Common myeloid progenitor, CD34-positive (primary cell): ENCODE measurements at regions not wholly inside any gene's neighbourhood (a gene's known extent, or its start where the extent isn't known, plus 50 kb on each side); places are given as distances from the start of the nearest gene placed in this dataset.
A peak's percentile ranks its signal among the peaks of the same experiment; 100 is the strongest.
"Not testable (repeated sequence)": the region's sequence is repeated elsewhere in the genome, so short reads cannot be mapped to it uniquely, and the experiment has no call there.

ENCODE experiments used
- CTCF ChIA-PET: fragments of 350-600 bp; sonication (Branson Sonifier 250); formaldehyde crosslinking; loops from one replicate; lab custom pipeline; 2021; ENCODE audit warnings: antibody characterized with exemption; lab: Charles Lee
- POLR2A ChIA-PET: fragments of 350-600 bp; sonication (Branson Sonifier 250); formaldehyde crosslinking; loops from one replicate; lab custom pipeline; 2021; ENCODE audit warnings: antibody characterized with exemption; lab: Charles Lee
- DNase-seq, 3 donors: peaks; one replicate each; pipeline versions ENCODE4 v3.0.0 to v3.0.0-alpha.2; 2013
- H3K27ac ChIP-seq, 2 experiments: 1 replicate in 1 of 2; 2 replicates in 1 of 2; pipeline ENCODE4 v1.7.0; 2013; ENCODE audit warnings: inconsistent platforms in 2 of 2, low read length in 2 of 2, mild to moderate bottlenecking in 2 of 2, low read depth in 1 of 2, moderate library complexity in 1 of 2; ENCODE audit not compliant: severe bottlenecking in 2 of 2, insufficient read depth in 1 of 2, poor library complexity in 1 of 2
- H3K27me3 ChIP-seq, 5 experiments: replicated peaks in 2 of 5; 1 replicate in 3 of 5; 2 replicates in 2 of 5; pipeline versions ENCODE4 v1.6.1 to v1.7.0; 2013; ENCODE audit warnings: low read length in 4 of 5, mild to moderate bottlenecking in 2 of 5, moderate library complexity in 2 of 5, inconsistent platforms in 1 of 5; ENCODE audit not compliant: insufficient read depth in 5 of 5, control insufficient read depth in 4 of 5
- H3K36me3 ChIP-seq, 4 experiments: 1 replicate in 2 of 4; 2 replicates in 2 of 4; pipeline versions ENCODE4 v1.6.1 to v1.7.0; 2013; ENCODE audit warnings: low read length in 3 of 4, control low read depth in 1 of 4, mild to moderate bottlenecking in 1 of 4; ENCODE audit not compliant: control insufficient read depth in 4 of 4, insufficient read depth in 4 of 4
- H3K4me1 ChIP-seq, 4 experiments: 1 replicate in 3 of 4; 2 replicates in 1 of 4; pipeline versions ENCODE4 v1.6.1 to v1.7.1; 2013; ENCODE audit warnings: low read length in 3 of 4, mild to moderate bottlenecking in 3 of 4, control low read depth in 1 of 4, inconsistent platforms in 1 of 4, moderate library complexity in 1 of 4; ENCODE audit not compliant: control insufficient read depth in 4 of 4, insufficient read depth in 4 of 4; ENCODE audit errors: control extremely low read depth in 1 of 4
- H3K4me3 ChIP-seq, 7 experiments: 1 replicate in 4 of 7; 2 replicates in 3 of 7; pipeline versions ENCODE4 v1.5.1 to v1.7.0; 2013; ENCODE audit warnings: mild to moderate bottlenecking in 7 of 7, low read length in 6 of 7, moderate library complexity in 6 of 7, inconsistent platforms in 2 of 7, low read depth in 2 of 7, control low read depth in 1 of 7; ENCODE audit not compliant: insufficient read depth in 4 of 7, control insufficient read depth in 1 of 7; ENCODE audit errors: extremely low read depth in 1 of 7
- H3K9me3 ChIP-seq, 5 experiments: 1 replicate in 4 of 5; 2 replicates in 1 of 5; pipeline versions ENCODE4 v1.6.1 to v1.7.1; 2013; ENCODE audit warnings: low read length in 4 of 5, mild to moderate bottlenecking in 2 of 5, inconsistent platforms in 1 of 5, low read depth in 1 of 5, moderate library complexity in 1 of 5; ENCODE audit not compliant: control insufficient read depth in 4 of 5, insufficient read depth in 2 of 5; ENCODE audit errors: control extremely low read depth in 1 of 5
- WGBS: methylation state at CpG from one replicate; pipeline ENCODE4 v1.1.5; 2013; ENCODE audit not compliant: insufficient coverage; 5-methylcytosine and 5-hydroxymethylcytosine counted together

DNA sequence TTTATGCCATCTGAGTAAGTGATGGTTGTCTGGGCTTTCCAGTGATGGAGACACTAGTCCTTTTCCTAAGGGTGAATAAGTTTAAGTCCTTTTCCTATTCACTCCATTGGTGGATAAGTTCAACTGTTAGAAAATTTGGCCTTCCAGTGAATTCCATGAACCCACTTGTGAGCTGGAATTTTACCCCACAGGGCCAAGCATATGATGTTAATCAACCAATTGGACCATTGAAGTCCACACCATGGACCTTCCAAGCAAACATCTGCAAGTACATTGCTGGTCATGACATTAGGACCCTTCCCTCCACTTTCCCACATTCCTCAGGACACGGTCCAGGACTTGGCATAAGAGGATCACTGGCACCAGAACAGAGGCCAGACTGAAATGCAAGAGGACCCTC lies 381.4 kb downstream of the RPS24 start:
- no peaks in the 10 kb centered on the region for H3K9me3 ChIP-seq
- POLR2A ChIA-PET = no interaction called here
- H3K27me3 ChIP-seq = peaks cover 0 to 1% (median 0%) of the 10 kb centered on the region in 5 experiments
- CTCF ChIA-PET = no interaction called here
- H3K4me1 ChIP-seq = peaks cover 0 to 13% (median 2%) of the 10 kb centered on the region in 4 experiments
- H3K27ac ChIP-seq = no peak overlapping the region
- no peaks in the 10 kb centered on the region for H3K36me3 ChIP-seq
- 100% methylated on average over 1 of the region's 1 CpG for WGBS
- no peak for DNase-seq
- H3K4me3 ChIP-seq = no peak overlapping the region

DNA sequence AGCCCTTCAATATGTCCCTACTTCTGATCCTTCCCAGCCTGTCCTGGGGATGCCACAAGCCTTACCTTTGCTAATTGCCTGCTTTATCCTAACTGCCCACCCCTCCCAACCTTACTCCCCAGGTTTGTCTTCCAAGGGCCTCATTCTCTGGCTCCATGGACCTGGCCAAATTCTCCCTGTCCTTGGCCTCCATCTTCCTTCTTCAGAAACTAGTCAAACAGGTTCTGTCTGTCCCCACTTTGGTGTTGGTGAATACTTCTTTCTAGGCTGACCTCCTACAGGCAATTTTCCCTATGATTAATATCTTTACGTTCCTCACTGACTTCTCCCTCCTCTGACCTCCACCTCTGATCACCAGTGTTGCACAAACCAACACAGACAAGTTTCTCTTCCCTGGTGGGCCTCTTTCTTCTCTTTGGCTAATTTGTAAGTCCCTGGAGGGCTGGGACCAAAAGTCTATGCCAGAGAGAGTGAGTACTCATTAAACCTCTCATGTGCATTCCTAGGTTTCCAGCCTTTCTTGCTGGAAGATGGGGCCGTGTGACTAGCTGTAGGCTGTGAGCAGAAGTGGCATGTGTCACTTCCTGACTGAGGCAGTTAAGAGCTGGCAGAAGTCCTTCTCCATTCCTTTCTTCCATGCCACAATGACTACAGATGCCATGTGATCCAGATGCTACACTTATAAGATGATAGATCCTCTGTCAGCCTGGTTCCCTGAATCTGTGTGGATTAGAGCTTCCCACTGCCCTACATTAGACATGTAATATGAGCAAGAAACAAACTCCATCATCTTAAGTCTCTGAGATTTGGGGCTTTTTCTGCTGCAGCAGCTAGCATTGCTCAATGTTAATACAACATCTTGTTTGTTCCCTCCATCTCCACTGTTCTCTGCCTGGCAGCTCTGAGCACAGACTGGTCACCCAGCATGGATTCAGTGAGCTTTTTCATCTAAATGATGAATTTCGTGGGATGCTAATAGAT lies 382.7 kb downstream of the RPS24 start:
- POLR2A ChIA-PET = no interaction called here
- H3K27ac ChIP-seq = no peak overlapping the region
- H3K9me3 ChIP-seq = no peaks in the 10 kb centered on the region
- CTCF ChIA-PET = no interaction called here
- 77% methylated on average over 3 of the region's 3 CpGs for WGBS
- DNase-seq = peak in 2 of 3 donors; percentile 30 to 36
- H3K27me3 ChIP-seq = peaks cover 0 to 1% (median 0%) of the 10 kb centered on the region in 5 experiments
- H3K4me1 ChIP-seq = peaks cover 0 to 13% (median 2%) of the 10 kb centered on the region in 4 experiments
- H3K4me3 ChIP-seq = no peak overlapping the region
- no peaks in the 10 kb centered on the region for H3K36me3 ChIP-seq

DNA sequence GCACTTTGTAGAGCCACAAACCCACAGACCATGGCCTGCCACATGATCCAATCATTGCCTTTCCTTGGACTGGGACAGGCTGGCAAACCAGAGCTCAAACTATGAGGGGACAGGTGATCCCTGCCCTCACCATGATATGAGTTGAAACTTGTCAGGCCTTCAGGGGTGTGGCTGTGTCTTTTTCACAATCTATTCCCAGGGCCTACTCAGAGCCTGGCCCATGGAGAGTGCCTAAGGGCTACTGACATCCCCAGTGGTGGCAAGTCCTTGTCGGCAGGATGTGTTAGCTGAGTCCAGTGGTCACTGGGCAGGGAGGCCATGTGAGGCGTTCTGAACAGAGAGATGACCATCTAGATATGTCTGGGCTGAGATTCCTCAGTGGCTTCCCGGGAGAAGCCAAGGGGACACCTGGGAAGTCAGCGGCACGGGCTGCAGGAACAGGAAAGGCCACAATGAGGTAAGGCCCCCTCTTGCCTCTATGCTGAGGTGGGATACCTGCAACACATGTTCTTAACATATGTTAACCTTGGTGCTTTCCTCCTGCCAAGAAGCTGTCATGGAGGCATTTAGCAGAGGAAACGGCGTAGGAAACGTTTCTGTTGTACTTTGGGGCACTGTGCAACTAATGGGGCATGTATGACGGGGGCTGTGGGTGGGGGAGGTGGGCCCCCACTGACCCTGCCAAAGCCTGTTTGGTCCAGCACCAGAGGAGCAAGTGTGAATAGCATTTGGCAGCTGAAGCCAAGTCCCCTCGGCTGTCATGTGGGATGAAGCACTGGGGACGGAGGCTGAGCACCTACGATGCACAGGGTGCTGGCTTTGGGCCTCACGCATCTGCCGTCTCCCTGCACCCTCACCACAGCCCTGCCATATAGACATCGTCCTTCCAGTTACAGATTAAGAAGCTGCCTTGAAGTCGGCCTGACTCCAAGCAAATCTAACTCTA lies 384.0 kb downstream of the RPS24 start:
- no peaks in the 10 kb centered on the region for H3K36me3 ChIP-seq
- peaks cover 0 to 1% (median 0%) of the 10 kb centered on the region in 5 experiments for H3K27me3 ChIP-seq
- no peaks in the 10 kb centered on the region for H3K9me3 ChIP-seq
- peaks cover 0 to 8% (median under 1%) of the 10 kb centered on the region in 4 experiments for H3K4me1 ChIP-seq
- no peak overlapping the region for H3K4me3 ChIP-seq
- H3K27ac ChIP-seq = no peak overlapping the region
- WGBS = 97% methylated on average over 13 of the region's 16 CpGs
- DNase-seq = no peak
- ChIA-PET CTCF (no interaction called here), POLR2A (no interaction called here)

DNA sequence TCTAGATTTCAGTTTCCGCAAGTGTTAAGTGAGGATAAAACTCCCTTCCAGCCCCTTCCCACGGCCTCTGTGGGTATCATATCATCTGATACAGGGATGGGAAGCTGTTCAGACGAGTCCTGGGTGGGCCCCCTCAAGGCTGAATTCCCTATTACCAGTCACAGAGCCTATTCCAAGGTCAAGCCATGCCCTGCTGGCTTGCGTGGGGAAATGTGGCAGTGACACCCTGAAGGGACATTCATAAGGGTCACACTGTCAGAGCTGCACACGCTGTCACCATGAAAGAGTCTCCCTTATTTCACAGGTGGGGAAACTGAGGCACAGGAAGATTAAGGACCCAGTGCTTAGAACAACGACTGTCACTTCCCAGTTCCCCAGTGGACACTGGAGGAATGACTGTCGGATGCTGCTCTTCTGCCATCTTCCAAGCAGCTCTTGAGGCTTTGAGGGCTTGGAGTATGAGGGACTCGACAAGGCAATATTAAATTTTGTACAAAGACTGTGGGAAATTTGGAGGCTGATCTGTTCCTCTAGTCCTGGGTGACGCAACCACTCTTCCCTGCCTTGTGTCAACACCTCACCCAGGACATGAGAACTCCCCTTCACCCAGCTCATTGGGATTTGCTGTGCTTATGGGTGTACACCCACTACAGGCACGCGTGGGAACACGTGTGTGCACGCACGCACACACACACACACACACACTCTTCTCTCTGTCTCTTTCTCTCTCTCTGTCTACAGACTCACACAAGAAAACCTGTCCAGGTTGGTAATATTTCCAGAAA lies 386.0 kb downstream of the RPS24 start:
- H3K4me3 ChIP-seq = no peak overlapping the region
- H3K4me1 ChIP-seq = no peaks in the 10 kb centered on the region
- 98% methylated on average over 10 of the region's 14 CpGs for WGBS
- peaks cover 0 to 4% (median 2%) of the 10 kb centered on the region in 5 experiments for H3K9me3 ChIP-seq
- no peak for DNase-seq
- POLR2A ChIA-PET = no interaction called here
- H3K36me3 ChIP-seq = no peaks in the 10 kb centered on the region
- CTCF ChIA-PET = interaction anchor here (1.0 to 2.1 kb wide), 2 partner anchors 14 to 19 kb away, joined by 3 to 4 read pairs; no protein-coding TSS in a partner anchor
- H3K27me3 ChIP-seq = peaks cover 0 to 1% (median 0%) of the 10 kb centered on the region in 5 experiments
- H3K27ac ChIP-seq = no peak overlapping the region

DNA sequence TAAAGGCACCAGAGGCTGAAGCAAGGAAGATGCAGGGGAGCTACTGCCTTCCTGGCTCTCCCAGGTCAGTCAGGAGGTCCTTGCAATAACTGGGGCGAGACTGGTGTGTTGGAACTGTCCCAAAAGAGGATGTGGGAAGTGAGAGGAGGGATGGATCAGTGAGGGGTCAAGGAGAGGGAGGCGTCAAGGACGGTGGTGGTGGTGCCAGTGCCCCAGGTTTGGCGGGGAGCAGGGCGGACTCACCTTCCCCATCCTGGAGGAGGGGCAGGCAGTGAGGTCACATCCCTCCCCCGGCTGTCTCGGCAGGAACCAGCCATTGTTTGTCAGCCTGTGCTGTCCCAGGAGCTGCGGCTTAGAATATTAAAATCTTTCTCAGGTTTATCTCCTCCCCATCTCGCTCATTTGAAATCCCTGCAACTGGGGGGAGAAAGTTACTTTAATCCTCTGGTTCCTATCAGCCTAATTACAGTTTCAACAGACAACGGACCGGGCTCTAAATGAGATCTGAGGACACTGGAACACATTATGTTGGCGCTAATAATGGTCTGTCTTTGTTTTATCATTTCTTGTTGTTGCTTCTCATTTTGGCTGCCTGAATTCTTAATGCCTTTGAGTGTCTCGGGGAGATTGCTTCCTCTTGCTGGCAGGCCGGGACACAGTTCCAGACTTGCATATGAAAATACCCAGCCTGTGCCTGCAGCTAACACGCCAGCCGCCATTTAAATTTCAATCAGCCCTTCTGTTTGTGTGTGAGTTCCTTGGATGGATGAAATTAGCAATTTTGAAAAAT lies 387.5 kb downstream of the RPS24 start:
- Histone ChIP-seq H3K27ac (no peak overlapping the region), H3K4me3 (no peak overlapping the region), H3K4me1 (no peaks in the 10 kb centered on the region), H3K27me3 (peaks cover 0 to 1% (median 0%) of the 10 kb centered on the region in 5 experiments), H3K9me3 (peaks cover 0 to 11% (median 4%) of the 10 kb centered on the region in 5 experiments), H3K36me3 (no peaks in the 10 kb centered on the region)
- ChIA-PET POLR2A (no interaction called here), CTCF (interaction anchor here (0.9 to 2.1 kb wide), 4 partner anchors 9 to 49 kb away, joined by 3 to 4 read pairs (median 4); no protein-coding TSS in a partner anchor)
- DNase-seq = no peak
- WGBS = 90% methylated on average over 11 of the region's 16 CpGs

DNA sequence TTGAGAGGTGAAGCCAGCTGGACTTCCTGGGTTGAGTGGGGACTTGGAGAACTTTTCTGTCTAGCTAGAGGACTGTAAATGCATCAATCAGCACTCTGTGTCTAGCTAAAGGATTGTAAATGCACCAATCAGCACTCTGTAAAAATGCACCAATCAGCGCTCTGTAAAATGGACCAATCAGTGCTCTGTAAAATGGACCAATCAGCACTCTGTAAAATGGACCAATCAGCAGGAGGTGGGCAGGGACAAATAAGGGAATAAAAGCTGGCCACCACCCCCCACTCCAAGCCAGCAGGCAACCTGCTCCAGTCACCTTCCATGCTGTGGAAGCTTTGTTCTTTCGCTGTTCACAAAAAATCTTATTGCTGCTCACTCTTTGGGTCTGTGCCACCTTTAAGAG lies 390.4 kb downstream of the RPS24 start:
- H3K4me1 ChIP-seq, H3K4me3 ChIP-seq, POLR2A ChIA-PET, CTCF ChIA-PET, H3K27me3 ChIP-seq, DNase-seq, H3K27ac ChIP-seq, H3K36me3 ChIP-seq: not testable (repeated sequence)
- 90% methylated on average over 2 of the region's 2 CpGs for WGBS
- H3K9me3 ChIP-seq = peaks cover 0 to 20% (median 8%) of the 10 kb centered on the region in 5 experiments
